ENCODE measurements at regions not wholly inside any gene's neighbourhood (a gene's known extent, or its start where the extent isn't known, plus 50 kb on each side); places are given as distances from the start of the nearest gene placed in this dataset.
"Not testable (repeated sequence)": the region's sequence is repeated elsewhere in the genome, so short reads cannot be mapped to it uniquely, and the experiment has no call there.

DNA sequence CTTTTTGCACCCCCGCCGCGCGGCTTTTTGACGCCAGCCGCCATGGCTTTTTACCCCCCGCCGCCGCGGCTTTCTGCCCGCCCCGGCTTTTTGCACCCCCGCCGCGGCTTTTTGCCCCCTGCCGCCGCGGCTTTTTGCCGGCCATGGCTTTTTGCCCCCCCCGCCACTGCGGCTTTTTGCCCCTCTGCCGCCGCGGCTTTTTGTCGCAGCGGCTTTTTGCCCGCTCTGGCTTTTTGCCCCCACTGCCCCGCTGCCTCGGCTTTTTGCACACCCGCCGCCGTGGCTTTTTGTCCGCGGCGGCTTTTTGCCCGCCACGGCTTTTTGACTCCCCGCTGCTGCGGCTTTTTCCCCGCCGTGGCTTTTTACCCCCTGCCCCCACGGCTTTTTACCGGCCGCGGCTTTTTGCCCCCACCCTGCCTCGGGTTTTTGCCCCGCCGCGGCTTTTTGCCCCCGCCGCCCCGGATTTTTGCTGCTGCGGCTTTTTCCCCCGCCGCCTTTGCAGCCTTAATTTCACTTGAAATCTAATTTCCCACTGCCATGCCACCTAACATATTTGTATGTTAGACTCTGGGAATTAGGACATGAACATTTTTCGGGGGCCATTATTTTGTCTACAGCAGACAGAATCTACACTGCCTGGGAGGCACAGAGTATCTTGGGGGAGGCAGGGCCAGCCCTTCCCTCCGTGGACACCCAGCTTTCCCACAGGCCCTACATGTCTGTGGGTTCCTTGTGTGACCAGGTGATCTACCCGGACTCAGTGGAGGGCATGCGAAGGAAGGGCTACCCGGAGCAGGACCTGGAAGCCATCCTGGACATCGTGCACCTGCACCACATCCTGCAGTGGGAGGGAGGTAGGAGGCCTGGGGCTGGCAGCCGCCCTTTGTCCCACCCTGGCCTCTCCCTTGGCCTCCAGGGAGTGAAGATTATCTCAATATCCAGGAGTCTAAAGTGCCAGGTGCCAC is 3031.0 kb upstream of the TEKT4 start:
- DNase-seq, result no peak

DNA sequence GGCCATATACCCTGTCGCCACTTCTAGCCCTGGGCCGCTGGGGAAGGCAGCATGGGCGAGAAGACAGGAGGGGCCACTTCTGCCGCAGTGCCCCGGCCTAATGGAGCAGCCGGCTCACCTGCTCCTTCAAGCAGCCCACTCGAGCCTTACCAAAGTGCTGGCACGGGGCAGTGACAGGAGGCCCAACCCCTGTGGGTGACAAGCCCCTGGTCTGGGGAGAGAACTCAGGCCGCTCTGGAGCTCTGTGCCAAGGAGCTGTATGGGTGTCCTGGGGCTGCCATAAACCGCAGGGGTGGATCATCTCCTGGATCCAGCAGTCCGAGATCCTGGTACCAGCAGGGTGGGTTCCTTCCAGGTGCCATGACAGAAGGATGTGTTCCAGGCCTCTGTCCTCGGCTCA is 3029.0 kb upstream of the TEKT4 start:
- not testable (repeated sequence) for DNase-seq

DNA sequence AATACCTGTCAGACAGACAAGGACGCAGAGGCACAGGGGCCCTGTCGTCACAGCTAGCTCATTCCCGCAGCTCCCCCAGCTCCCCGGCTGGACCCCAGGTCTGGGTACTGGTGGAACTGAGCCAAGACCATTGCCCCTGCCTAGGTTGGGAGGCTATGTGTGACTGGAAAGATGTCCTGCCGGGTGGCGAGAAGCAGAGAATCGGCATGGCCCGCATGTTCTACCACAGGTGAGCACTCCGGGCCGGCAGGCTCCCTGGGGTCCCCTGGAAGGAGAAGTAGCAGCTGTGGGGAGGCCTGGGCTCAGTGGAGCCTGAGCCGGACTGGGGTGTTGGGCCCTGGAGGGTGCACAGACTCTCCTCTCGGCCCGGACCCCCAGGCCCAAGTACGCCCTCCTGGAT is 3028.3 kb upstream of the TEKT4 start:
- not testable (repeated sequence) for DNase-seq

DNA sequence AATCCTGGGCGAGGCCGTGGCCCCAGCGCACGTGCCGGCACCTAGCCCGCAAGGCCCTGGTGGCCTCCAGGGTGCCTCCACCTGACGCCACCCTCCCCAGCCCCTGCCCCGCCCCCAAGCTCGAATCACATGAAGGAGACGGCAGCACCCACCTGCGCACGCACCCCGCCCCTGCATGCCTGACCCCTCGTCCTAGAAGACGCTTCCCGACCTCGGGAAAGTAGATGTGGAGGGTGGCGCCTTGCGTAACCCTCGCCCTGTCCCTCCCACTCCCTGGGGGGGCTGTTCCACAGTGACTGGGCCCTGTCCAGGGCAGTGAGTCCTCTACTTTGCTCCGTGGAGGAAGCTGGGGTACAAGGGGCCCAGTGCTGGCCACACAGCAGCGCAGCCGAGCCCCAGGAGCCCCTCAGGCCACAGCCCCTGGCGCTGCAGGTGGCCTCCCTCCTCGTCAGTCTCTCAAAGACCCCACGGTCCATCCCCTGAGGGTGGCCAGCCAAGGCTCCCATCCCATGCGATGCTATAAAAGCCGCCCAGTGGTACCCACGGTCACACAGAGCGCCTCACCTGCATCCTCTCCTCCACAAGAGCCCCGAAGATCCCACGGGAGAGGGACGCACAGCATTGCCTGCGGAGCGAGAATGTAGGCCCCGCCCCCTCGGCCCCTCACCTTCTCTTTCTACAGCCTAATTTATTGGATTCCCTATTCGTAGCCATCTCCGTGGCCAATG is 3027.3 kb upstream of the TEKT4 start:
- not testable (repeated sequence) for DNase-seq

DNA sequence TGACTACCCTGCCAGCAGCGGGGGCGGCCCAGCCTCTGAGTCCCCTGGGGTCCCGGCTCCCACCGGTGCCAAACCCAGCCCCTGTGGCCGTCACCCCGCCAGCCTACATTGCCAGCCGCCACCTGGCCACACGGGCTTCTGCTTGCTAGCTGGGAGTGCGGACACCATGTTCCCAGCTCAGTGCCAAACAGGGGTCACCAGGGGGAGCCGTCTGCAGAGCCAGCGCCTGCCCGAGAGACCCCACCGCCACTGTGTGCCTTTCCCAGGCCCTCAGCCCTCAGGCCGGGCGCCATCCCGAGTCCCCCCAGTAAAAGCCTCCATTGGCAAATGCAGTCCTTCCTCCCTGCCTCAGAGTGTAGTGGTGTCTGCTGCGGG is 3026.8 kb upstream of the TEKT4 start:
- not testable (repeated sequence) for DNase-seq

DNA sequence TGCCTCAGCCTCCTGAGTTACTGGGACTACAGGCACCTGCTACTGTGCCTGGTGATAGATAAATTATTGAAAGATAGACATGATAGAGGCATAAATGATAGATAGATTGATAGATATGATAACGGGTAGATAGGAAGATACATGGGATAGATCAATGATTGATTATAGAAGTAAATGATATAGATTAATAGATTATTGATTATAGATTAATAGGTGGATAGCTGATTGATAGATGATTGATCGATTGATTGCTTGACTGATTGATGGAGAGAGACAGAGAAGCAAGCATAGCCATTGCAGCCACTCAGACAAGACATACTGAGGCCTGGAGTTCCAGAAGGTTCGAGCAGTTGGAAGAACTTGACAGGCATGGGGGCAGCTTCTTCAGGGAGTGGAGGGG is 3024.8 kb upstream of the TEKT4 start:
- DNase-seq, result not testable (repeated sequence)

DNA sequence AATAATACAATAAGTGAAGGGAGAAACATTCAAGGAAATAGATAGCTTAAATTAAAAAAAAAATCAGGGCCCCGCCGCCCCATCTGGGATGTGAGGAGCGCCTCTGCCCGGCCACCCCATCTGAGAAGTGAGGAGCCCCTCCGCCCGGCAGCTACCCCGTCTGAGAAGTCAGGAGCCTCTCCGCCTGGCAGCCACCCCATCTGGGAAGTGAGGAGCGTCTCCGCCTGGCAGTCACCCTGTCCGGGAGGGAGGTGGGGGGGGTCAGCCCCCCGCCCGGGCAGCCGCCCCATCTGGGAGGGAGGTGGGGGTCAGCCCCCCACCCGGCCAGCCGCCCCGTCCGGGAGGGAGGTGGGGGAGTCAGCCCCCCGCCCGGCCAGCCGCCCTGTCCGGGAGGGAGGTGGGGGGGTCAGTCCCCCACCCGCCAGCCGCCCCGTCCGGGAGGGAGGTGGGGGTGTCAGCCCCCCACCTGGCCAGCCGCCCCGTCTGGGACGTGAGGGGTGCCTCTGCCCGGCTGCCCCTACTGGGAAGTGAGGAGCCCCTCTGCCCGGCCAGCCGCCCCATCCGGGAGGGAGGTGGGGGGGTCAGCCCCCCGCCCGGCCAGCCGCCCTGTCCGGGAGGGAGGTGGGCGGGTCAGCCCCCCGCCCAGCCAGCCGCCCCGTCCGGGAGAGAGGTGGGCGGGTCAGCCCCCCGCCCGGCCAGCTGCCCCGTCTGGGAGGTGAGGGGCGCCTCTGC is 3019.4 kb upstream of the TEKT4 start:
- not testable (repeated sequence) for DNase-seq

DNA sequence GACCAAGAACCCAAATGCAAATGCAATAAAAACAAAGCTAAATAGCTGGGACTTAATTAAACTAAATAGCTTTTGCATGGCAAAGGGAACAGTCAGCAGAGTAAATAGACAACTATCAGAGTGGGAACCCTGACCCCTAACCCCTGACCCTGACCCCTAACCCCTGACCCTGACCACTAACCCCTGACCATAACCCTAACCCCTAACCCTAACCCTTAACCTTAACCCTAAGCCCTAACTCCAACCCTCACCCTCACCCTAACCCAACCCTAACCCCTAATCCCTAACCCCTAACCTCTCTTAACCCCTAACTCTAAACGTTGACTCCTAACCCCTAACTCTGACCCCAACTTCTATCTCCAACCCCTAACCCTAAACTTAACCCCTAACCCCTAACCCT is 3014.3 kb upstream of the TEKT4 start:
- not testable (repeated sequence) for DNase-seq

DNA sequence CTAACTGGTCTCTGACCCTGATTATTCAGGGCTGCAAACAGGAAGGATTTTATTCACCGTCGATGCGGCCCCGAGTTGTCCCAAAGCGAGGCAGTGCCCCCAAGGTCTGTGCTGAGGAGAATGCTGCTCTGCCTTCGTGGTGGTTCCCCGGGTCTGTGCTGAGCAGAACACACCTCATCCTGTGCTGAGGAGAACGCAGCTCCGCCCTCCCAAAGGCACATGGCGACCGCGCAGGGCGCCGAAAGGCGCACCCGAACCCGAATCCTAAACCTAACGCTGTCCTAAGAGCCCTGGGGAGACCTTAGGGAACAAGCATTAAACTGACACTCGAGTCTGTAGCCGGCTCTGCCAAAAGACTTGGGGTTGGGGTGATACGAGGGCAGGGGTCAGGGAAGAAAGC is 3013.5 kb upstream of the TEKT4 start:
- DNase-seq, result not testable (repeated sequence)

DNA sequence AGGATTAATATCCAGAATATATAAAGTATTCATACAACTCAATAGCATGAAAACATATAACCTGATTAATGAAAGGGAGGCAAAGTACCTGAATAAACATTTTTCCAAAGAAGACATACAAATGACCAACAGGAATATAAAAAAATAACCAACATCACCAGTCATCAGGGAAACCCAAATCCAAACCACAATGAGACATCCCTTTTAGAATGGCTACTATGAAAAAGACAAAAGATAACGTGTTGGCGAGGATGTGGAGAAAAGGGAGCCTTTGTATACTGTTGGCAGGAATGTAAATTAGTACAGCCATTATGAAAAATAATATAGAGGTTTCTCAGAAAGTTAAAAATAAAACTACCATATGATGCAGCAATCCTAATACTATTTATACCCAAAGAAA is 2999.5 kb upstream of the TEKT4 start:
- not testable (repeated sequence) for DNase-seq

DNA sequence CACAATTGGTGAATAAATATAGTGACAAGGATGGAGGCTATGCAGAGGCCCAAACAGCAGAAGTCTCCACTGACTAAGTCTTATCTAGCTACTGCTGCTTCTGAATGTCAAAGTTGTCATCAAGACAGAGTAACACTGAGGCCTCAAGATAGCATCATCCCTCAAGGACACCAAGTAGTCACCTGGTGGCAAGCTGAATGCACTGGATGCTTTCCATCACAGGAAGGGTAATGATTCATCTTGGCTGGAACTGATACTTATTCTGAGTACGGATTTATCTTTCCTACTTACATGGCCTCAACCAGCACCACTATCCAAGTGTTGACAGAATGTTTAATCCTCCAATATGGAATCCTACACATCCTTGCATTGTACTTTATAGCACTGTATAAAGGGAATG is 2997.8 kb upstream of the TEKT4 start:
- DNase-seq, result not testable (repeated sequence)

DNA sequence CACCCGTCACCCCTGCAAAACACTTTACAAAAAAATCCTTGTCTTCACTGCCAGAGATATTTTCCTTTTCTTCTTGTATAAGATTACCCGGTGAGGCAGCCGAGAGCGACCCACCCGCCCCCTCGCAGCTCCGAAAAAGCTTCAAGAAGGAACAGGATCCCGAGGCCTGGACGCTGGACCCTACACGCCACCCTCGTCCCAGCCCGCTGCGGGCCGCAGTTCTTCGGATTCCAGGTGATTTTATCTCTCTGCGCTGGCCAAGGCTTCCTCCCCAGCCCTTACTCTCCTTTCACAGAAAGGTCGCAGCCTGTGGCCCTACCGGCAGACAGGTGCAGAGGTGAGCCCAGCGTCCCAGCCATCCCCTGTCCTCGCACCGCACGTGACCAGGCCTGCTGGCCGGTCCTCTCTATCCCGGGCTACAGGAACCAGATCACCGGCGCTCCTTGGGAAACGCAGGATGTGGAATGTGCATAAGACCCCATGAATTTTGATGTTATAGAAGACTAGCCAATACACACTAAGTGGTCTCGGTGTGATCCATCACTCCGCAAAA is 2993.5 kb upstream of the TEKT4 start:
- DNase-seq, result not testable (repeated sequence)

DNA sequence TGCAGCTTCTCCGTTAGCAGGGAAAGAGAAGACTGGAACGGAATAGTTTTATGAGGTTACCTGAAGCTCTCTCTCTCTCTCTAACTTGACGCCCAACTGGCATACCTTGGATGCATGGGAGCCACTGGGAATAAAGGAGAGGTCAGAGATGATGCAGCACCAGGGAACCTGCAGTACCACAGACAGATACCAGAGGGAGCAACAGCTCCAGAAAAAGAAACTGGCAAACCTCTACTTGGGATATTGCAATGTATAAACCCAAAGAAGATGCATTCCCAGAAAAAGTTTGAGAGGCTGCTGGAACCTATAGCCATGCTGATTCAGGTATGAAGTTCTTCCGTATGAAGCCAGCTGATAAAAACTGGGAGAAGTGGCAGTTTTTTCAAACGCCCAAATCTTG is 2976.1 kb upstream of the TEKT4 start:
- not testable (repeated sequence) for DNase-seq

DNA sequence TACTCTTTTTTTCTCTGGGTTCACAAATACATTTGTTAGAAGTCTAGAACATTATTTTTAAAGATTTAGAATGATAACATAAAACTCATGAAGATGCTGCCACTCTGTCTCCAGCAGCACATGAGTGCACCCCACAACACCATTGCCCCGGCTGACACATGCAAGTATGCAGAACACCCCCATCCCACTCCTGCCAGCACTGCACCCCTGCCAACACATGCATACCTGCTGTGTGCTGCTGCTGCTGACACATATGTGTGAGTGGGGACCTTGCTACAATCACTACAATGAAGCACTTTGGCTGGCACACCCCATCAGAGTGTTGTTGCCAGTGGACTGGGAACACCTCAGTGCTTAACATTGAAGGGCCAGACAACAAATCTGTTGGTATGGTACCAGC is 2953.6 kb upstream of the TEKT4 start:
- not testable (repeated sequence) for DNase-seq

Data from activated effector memory CD4-positive, alpha-beta T cell treated with anti-CD3 and anti-CD28 coated beads, Interleukin-2, amount 50 U/mL, for 16 hours (primary cell).